ENCODE measurements at regions not wholly inside any gene's neighbourhood (a gene's known extent, or its start where the extent isn't known, plus 50 kb on each side); places are given as distances from the start of the nearest gene placed in this dataset.

DNA sequence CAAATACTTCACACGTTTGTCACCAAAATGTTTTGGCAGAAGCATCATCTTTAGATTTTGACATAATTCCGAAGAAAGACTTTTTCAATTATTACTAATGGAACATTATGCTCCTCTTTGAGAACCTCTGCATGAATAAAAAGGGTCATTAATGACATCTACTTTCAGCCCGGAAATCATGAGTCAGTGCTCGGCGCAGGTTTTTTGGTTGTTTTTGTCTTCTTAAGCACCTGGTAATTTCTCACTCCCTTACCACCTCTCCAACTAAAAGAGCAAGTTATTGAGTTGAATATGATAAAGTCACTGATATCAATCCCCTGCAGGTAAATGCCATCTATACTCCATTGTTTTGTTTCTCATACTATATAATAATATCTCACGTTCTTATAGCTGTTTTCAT is 113.0 kb upstream of the PBX1 start:
- no peak for TF ChIP-seq EZH2 (IDR thresholded peaks at IDR 0.05; ENCODE audit: insufficient read depth, poor library complexity, severe bottlenecking)
- no peak for TF ChIP-seq EZH2phosphoT487 (IDR thresholded peaks at IDR 0.05; ENCODE audit: insufficient read depth, low read depth)
